OCI-LY1 (cell line): ENCODE measurements at regions not wholly inside any gene's neighbourhood (a gene's known extent, or its start where the extent isn't known, plus 50 kb on each side); places are given as distances from the start of the nearest gene placed in this dataset.

Experiments used
- H2AFZ ChIP-seq: fragments of 200-600 bp; sonication (generic), shearing (Covaris generic); 2 replicates; pipeline ENCODE4 v1.6.0; 2014; ENCODE audit warnings: antibody characterized with exemption, mild to moderate bottlenecking, low read length
- H3F3A ChIP-seq: fragments of 200-600 bp; sonication (generic), shearing (Covaris generic); 2 replicates; pipeline ENCODE4 v1.6.0; 2014; ENCODE audit warnings: mild to moderate bottlenecking, antibody characterized with exemption, low read length, moderate library complexity; ENCODE audit not compliant: insufficient read depth
- H3K27ac ChIP-seq: fragments of 200-600 bp; sonication (generic); 2 replicates; pipeline ENCODE4 v1.5.1; 2014; ENCODE audit warnings: low read length, mixed run types, mild to moderate bottlenecking, low read depth; ENCODE audit not compliant: poor library complexity, severe bottlenecking
- H3K27me3 ChIP-seq: fragments of 200-600 bp; sonication (generic); 2 replicates; pipeline ENCODE4 v1.6.0; 2014; ENCODE audit warnings: antibody characterized with exemption, mild to moderate bottlenecking, low read length, moderate library complexity; ENCODE audit not compliant: insufficient read depth
- H3K36me3 ChIP-seq: fragments of 200-600 bp; sonication (generic); 2 replicates; pipeline ENCODE4 v1.6.1; 2014; ENCODE audit warnings: mild to moderate bottlenecking, antibody characterized with exemption, low read length, moderate library complexity, mixed read lengths; ENCODE audit not compliant: insufficient read depth
- H3K4me1 ChIP-seq: fragments of 200-600 bp; sonication (generic); 2 replicates; pipeline ENCODE4 v1.5.1; 2014; ENCODE audit warnings: mild to moderate bottlenecking, low read length, moderate library complexity; ENCODE audit not compliant: insufficient read depth, severe bottlenecking
- H3K4me2 ChIP-seq: fragments of 200-600 bp; sonication (generic), shearing (Covaris generic); 2 replicates; pipeline ENCODE4 v1.6.1; 2014; ENCODE audit warnings: low read length
- H3K4me3 ChIP-seq: fragments of 200-600 bp; sonication (generic); 2 replicates; pipeline ENCODE4 v1.5.1; 2014; ENCODE audit warnings: low read length, low read depth, mild to moderate bottlenecking, mixed read lengths; ENCODE audit not compliant: poor library complexity, severe bottlenecking
- H3K79me2 ChIP-seq: fragments of 200-600 bp; shearing (Covaris generic); 2 replicates; pipeline ENCODE4 v1.6.1; 2016; ENCODE audit warnings: mixed run types, low read length, mixed read lengths; ENCODE audit not compliant: insufficient read depth
- H3K9ac ChIP-seq: fragments of 200-600 bp; sonication (generic), shearing (Covaris generic); 2 replicates; pipeline ENCODE4 v1.6.1; 2014; ENCODE audit warnings: mild to moderate bottlenecking, low read length, mixed read lengths
- H3K9me2 ChIP-seq: fragments of 200-600 bp; sonication (generic), shearing (Covaris generic); 2 replicates; pipeline ENCODE4 v1.6.1; 2014; ENCODE audit warnings: low read depth, mild to moderate bottlenecking, low read length, mixed read lengths
- H3K9me3 ChIP-seq: fragments of 200-600 bp; shearing (Covaris generic); 2 replicates; pipeline ENCODE4 v1.6.1; 2014; ENCODE audit warnings: low read length, mixed read lengths
- H4K20me1 ChIP-seq: fragments of 200-600 bp; sonication (generic), shearing (Covaris generic); 2 replicates; pipeline ENCODE4 v1.6.0; 2016; ENCODE audit warnings: mild to moderate bottlenecking, low read length; ENCODE audit not compliant: insufficient read depth
- CTCF ChIP-seq: fragments of 200-600 bp; sonication (generic), shearing (Covaris generic); IDR thresholded peaks from 2 replicates; pipeline ENCODE4 v1.5.1; 2017; ENCODE audit warnings: mild to moderate bottlenecking, antibody characterized with exemption, low read length, moderate library complexity, mixed read lengths
- EZH2 ChIP-seq: fragments of 200-600 bp; sonication (generic), shearing (Covaris generic); IDR thresholded peaks from 2 replicates; pipeline ENCODE4 v1.8.0; 2017; ENCODE audit warnings: borderline replicate concordance, mixed run types, mild to moderate bottlenecking, antibody characterized with exemption, low read length, moderate library complexity, mixed read lengths

- H2AFZ ChIP-seq = no peak overlapping the region
- H3K4me1 ChIP-seq = no peaks in the 10 kb centered on the region
- H3K4me3 ChIP-seq = no peak overlapping the region
- H3K4me2 ChIP-seq = no peak overlapping the region
- no peaks in the 10 kb centered on the region for H3K9me2 ChIP-seq
- no peaks in the 10 kb centered on the region for H3K9me3 ChIP-seq
- H3K36me3 ChIP-seq = no peaks in the 10 kb centered on the region
- H3K27me3 ChIP-seq = no peaks in the 10 kb centered on the region
- H3K79me2 ChIP-seq = no peaks in the 10 kb centered on the region
- H3K27ac ChIP-seq = no peak overlapping the region
- no peak overlapping the region for H3K9ac ChIP-seq
- no peaks in the 10 kb centered on the region for H3F3A ChIP-seq
- no peaks in the 10 kb centered on the region for H4K20me1 ChIP-seq
- TF ChIP-seq CTCF (no peak), EZH2 (no peak)
Measured at GRCh38 chr10:28374036-28374435, 71.2 kb upstream of the MPP7 start.

- Histone ChIP-seq H3K27me3 (no peaks in the 10 kb centered on the region), H3K9me3 (no peaks in the 10 kb centered on the region), H3K36me3 (no peaks in the 10 kb centered on the region), H3K4me1 (no peaks in the 10 kb centered on the region), H3K9ac (no peak overlapping the region), H3F3A (no peaks in the 10 kb centered on the region), H3K9me2 (no peaks in the 10 kb centered on the region), H3K79me2 (no peaks in the 10 kb centered on the region), H3K4me2 (no peak overlapping the region), H2AFZ (no peak overlapping the region), H3K27ac (no peak overlapping the region), H4K20me1 (no peaks in the 10 kb centered on the region), H3K4me3 (no peak overlapping the region)
- TF ChIP-seq CTCF (no peak), EZH2 (no peak)
Measured at GRCh38 chr10:28375399-28376354, 72.8 kb upstream of the MPP7 start.

DNA sequence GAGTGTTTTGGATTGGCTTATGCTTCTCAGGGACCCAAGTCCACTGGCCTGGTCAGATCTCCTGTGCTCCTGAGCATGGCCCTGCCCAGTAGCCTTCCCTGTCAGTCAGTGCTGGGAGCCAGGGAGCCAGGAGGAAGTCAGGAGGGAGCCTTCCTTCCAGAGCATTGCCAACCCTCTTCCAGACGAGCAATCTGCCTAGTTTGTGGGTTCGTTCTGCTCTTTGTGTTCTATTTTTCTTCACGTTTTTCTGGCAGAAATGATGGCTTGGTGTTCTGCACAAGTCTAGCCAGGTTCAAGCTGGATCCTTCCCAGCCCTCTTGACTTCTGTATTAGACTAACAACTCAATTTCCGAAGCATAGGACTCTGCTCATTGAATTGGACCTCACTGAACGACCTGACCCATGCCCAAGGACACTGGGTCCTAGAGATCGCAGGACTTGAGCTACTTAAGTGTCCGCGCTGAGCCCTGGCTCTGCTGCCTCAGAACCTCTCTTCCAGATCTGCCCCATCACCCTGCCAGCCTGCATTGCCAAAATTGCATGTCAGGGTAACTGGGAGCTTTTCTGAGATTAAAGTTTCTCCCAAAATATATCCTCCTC, 76.2 kb upstream of the MPP7 start:
- no peak overlapping the region for H3K9ac ChIP-seq
- H4K20me1 ChIP-seq = no peaks in the 10 kb centered on the region
- no peak overlapping the region for H2AFZ ChIP-seq
- no peak for TF ChIP-seq CTCF
- no peak for TF ChIP-seq EZH2
- H3K79me2 ChIP-seq = no peaks in the 10 kb centered on the region
- H3K9me3 ChIP-seq = no peaks in the 10 kb centered on the region
- H3F3A ChIP-seq = no peaks in the 10 kb centered on the region
- H3K36me3 ChIP-seq = no peaks in the 10 kb centered on the region
- no peak overlapping the region for H3K4me3 ChIP-seq
- H3K4me2 ChIP-seq = no peak overlapping the region
- H3K27ac ChIP-seq = no peak overlapping the region
- H3K9me2 ChIP-seq = no peaks in the 10 kb centered on the region
- no peaks in the 10 kb centered on the region for H3K4me1 ChIP-seq
- no peaks in the 10 kb centered on the region for H3K27me3 ChIP-seq
